HG03520 (cell line): ENCODE measurements at regions not wholly inside any gene's neighbourhood (a gene's known extent, or its start where the extent isn't known, plus 50 kb on each side); places are given as distances from the start of the nearest gene placed in this dataset.
"Not testable (repeated sequence)": the region's sequence is repeated elsewhere in the genome, so short reads cannot be mapped to it uniquely, and the experiment has no call there.

ENCODE experiments used
- ATAC-seq: cut with Tn5 transposase; IDR thresholded peaks from one replicate; pipeline ENCODE4 v1.9.1; 2021; ENCODE audit warnings: mild to moderate bottlenecking, moderate library complexity; ENCODE audit not compliant: unreplicated experiment

DNA sequence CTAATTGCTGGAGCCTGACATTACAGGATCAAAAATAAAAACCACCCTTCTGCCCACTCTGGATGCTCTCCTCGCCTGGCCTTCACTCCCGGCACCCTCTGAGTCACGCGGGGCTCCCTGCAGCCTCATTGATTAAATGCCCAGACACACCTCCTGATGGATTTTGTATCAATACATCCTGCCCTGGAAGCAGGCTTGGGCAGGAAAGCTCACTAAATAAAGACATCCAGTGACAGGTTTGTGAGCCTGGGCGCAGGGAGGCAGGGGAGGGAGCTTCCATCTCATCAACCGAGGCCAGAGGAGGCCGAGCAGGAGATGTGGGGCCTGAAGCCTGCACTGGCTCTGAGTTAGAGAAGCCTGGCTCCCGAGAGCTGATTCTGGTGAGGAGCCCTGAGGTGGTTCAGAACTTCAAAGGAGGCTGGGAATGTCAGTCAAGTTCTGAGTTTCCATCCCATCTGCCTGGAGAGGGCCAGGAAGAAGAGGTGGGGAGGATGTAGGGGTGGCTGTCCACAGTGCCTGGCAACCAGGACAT is 318.6 kb downstream of the ADGRD1 start:
- not testable (repeated sequence) for ATAC-seq

GRCh38 chr12:131273291-131273845 is 319.7 kb downstream of the ADGRD1 start:
- no peak for ATAC-seq

GRCh38 chr12:131274061-131274460 is 320.4 kb downstream of the ADGRD1 start:
- no peak for ATAC-seq

GRCh38 chr12:131274906-131275305 is 321.2 kb downstream of the ADGRD1 start:
- ATAC-seq: no peak

GRCh38 chr12:131275824-131276223 is 322.1 kb downstream of the ADGRD1 start:
- ATAC-seq: no peak

GRCh38 chr12:131276501-131277185 is 322.9 kb downstream of the ADGRD1 start:
- ATAC-seq: no peak

DNA sequence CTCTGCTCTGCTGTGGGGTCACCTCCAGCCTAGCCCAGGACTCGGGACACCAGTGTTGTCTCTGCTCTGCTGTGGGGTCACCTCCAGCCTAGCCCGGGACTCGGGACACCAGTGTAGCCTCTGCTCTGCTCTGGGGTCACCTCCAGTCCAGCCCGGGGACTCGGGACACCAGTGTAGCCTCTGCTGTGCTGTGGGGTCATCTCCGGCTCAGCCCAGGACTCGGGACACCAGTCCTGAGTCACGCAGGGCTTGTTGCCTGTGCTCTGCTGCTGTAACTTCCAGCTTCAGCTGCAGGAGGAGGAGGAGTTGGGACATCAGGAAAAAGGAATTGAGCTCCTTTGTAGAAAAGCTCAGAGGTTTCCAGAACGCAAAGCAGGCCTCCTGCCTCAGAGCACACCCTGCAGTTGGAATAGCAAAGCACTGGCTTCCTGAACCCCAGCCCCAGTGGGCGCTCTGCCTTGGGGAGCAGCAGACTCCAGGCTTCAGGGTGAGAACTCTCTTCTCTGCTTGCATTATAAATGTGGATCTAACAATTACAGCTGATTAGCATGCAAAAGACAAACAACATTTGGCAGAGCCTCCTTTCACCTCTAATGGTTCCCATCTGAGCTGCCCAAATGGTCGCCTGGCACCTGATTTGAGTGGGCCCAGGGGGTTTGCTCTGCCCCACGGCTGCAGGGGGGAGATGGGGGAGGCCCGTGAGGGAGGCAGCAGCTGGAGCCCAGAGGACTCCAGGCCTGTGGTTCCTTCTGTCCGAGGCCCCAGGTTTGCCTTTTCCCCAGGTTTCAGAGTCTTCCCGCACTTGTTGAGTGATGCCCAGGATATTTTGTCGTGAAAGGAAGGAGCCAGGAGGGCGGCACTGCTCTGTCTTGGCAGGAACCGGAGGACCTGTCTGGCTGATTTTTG is 323.7 kb downstream of the ADGRD1 start:
- not testable (repeated sequence) for ATAC-seq

DNA sequence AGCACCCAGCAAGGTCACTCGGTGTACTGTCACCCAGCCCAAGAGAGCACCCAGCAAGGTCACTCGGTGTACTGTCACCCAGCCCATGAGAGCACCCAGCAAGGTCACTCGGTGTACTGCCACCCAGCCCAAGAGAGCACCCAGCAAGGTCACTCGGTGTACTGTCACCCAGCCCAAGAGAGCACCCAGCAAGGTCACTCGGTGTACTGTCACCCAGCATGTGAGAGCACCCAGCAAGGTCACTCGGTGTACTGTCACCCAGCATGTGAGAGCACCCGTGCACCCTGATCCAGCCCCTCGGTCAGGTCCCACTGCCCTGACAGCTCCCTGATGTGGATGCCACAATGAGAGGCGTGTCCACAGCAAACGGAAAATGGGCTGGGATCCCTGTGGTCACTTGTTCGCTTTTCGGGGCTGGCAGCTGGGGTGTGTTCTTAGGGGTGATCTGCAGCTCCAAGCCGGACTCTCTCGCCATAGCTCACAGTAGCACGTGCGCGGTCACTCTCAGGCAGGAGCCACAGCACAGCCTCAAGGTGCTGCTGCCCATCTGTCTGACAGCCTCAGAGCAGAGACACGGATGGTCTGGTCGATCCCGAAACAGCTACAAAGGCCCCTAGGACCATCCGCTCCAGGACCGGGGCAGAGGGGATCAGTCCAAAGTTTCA is 324.9 kb downstream of the ADGRD1 start:
- not testable (repeated sequence) for ATAC-seq

DNA sequence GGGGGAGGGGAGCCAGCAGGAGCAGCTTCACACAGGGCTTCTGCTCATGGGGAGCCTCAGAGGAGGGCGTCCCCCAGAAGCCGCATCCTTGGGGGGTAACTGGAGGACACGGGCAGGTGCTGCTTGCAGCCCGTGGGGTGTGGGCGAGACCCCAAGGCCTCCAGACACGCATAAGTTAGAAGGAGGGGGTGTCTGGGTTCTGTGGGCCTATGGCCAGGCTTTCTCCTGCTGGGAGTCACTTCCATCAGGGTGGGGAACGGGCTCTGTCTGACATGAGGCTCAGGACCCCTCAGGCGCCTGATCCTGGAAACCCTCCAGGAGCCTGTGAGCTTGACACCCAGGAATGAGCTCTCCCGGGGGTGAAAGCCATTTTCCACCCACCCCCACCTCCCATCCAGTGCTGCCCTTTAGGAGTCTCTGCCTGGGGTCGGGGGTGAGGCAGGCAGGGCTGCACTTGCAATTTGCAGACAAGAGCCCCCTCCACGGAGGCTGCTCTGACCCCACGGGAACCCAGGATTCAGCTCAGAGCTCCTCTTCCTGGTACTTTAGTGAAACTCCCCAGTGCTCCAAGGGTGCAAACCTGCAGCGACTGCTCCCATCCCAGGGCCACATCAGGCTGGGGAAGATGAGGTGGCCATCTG is 325.7 kb downstream of the ADGRD1 start:
- ATAC-seq: no peak

DNA sequence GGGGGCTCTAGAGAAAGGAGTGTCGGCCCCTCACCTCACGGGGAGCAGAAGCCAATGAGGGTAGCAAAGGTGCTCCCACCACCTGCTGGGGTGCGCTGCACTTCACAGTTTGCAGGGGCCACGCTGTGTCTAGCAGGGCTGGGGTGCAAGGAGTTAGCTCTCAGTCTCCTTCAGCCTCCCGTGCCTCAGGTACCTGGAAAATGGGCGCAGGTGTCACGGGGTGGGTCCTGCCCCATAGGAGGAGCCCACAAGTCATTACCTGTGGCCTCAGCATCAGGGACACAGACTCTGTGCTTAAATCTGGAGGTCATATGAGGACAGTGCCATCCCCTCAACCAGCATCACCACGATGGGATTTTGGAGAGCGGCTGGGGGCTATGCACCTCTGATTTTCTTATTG is 326.7 kb downstream of the ADGRD1 start:
- no peak for ATAC-seq

- ATAC-seq: no peak
These were observed 327.3 kb downstream of the ADGRD1 start for GRCh38 chr12:131281016-131281415.

DNA sequence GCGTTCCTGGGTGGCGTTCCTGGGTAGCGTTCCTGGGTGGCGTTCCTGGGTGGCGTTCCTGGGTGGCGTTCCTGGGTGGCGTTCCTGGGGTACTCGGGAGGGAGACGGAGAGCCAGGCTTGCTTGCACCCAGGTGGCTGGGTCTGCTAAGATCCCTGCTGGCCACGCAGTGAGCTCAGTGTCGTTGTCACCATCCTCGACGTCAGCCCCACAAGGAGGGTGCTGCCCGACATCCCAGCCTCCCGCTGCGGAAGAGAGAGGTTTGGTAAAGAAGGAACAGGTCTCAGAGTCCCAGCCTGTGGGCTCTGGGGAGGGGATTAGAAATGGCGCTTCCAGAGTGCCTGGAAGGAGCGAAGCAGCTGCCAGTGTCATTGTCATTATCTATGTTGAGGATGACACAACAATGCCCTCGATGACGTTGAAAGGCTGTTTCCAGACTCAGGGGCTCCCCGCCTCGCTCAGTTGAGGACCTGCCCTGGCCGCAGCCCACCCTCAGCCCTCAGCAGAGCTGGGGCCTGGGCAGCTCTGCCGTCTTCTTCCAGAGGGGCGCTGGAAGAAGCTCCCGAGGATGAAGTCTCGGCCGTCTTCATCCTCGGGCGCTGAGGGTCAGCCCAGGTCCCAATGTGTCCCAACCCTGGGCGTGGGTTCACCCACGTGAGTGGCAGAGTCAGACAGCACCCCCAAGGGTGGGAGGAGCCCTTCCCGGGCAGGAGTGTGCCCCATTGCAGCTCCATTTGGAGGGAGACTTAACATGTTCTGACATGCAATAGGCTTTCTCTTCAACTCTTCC is 328.8 kb downstream of the ADGRD1 start:
- ATAC-seq: no peak

- no peak for ATAC-seq
These were observed 329.6 kb downstream of the ADGRD1 start for GRCh38 chr12:131283191-131283861.

DNA sequence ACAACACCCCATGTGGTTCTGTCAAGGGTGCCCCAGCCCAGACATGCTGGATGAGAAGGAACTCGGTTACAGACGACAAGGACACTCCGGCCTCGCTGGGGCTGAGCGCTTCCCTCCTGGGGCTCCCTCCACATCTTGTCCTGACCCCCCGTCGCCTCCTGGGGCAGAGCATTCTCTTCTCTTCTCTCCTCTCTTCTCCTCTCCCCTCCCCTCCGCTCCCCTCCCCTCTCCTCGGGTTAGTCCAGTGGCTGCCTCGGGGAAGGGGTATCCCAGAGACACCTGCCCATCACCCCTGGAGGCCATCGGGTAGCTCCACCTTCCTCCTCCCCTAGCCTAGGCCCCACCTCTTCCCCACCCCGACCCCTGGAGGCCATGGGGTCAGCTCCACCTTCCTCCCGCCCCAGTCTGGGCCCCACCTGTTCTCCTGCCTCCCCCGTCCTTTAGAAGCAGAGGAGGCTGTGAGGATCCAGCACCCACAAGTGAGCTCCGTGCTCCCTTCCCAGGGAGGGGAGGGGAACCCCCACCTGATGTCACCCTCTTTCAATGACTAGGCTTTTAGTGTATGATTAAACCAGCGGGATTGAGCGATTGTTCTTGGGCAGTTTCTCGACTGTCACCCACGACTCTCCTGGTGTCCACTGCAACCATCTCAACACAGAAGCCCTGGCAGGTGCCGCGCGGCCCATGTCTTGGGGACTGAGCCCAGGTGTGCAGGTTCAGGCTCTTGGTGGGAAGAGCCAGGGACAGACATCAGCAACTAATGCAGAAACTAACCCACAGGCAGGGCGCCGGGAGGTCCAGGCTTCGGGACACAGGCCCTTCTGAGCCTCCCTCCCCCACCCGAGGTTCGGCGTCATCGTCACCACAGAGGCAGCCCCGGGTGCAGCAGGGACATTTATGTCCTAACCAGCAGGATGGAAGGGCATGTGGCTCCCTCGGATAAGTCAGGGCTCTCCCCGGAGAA is 330.4 kb downstream of the ADGRD1 start:
- not testable (repeated sequence) for ATAC-seq

GRCh38 chr12:131284954-131285904 is 331.5 kb downstream of the ADGRD1 start:
- not testable (repeated sequence) for ATAC-seq

DNA sequence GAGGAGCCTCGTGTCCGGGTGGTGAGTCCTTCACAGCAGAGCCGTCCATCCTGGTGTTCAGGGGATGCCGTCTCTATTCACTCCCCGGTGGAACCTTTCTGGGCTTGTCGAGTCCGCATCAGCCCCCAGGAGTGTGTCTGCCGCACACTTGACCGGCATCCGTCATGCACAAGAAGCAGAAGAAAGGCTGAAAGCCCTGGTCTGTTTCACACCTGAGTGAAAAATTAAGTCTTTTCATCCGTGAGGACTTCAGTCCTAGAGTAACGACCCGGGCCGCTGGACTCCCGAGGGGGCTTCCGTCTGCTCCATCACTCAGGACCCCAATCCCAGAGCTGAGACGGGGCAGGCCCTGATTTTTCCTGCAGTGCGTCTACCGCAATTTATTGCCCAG is 332.2 kb downstream of the ADGRD1 start:
- not testable (repeated sequence) for ATAC-seq

DNA sequence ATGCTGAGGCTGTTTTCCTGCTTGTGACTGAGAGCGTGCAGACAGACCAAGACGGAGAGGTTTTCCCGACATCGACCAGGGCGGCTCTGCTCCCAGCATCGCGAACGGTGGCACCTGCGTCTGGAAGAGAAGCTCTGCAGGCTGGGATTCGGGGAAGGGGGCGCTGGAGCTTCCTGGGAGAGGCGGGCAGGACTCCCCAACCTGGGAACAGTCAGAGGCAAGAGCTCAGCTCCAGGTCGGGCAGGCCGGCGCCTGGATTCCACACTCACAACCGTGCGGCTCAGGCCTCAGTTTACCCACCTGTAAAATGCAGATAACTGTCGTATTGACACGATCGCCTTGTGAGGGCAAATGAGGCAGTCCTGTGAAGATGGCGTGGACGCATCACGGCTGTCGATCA is 332.6 kb downstream of the ADGRD1 start:
- not testable (repeated sequence) for ATAC-seq
